ENCODE measurements at regions not wholly inside any gene's neighbourhood (a gene's known extent, or its start where the extent isn't known, plus 50 kb on each side); places are given as distances from the start of the nearest gene placed in this dataset.

- H3K36me3 ChIP-seq (ENCODE audit: control insufficient read depth, insufficient read depth, low read length), result no peaks in the 10 kb centered on the region
- H3K9me3 ChIP-seq (ENCODE audit: control insufficient read depth, insufficient read depth, low read depth, low read length), result no peaks in the 10 kb centered on the region
- H3K4me2 ChIP-seq (ENCODE audit: extremely low read depth, insufficient read depth, low read length), result no peak overlapping the region
- no peaks in the 10 kb centered on the region for H3K79me2 ChIP-seq (ENCODE audit: control insufficient read depth, insufficient read depth, low read length)
- no peaks in the 10 kb centered on the region for H4K20me1 ChIP-seq (ENCODE audit: control insufficient read depth, extremely low read depth, insufficient read depth, low read length)
- TF ChIP-seq CTCF (conservative IDR thresholded peaks at IDR 0.05 in 1 of 2, IDR thresholded peaks at IDR 0.05 in 1 of 2; ENCODE audit: low read depth in 1 of 2, low read length in 2 of 2) (no peak), EZH2 (IDR thresholded peaks at IDR 0.05; ENCODE audit: low read length, missing control alignments) (no peak)
- no peak overlapping the region for H3K9ac ChIP-seq (ENCODE audit: insufficient read depth, low read length)
- no peak overlapping the region for H3K27ac ChIP-seq (ENCODE audit: insufficient read depth, low read length)
- no peak overlapping the region for H2AFZ ChIP-seq (ENCODE audit: low read length)
- H3K27me3 ChIP-seq (ENCODE audit: control insufficient read depth, insufficient read depth, low read length), result no peaks in the 10 kb centered on the region
- H3K4me3 ChIP-seq (replicated peaks in 1 of 4; ENCODE audit: control extremely low read depth in 1 of 4, insufficient read depth in 1 of 4, low read depth in 3 of 4, low read length in 4 of 4), result no peak overlapping the region
- DNase-seq (ENCODE audit: low read depth in 2 of 2), result no peak
- peaks cover 6% of the 10 kb centered on the region for H3K4me1 ChIP-seq (ENCODE audit: control insufficient read depth, extremely low read depth, insufficient read depth, low read length)
Observed at GRCh38 chr7:41786404-41786803, 83.5 kb upstream of the INHBA start.

- H3K4me1 ChIP-seq (ENCODE audit: control insufficient read depth, extremely low read depth, insufficient read depth, low read length), result peaks cover 6% of the 10 kb centered on the region
- no peaks in the 10 kb centered on the region for H3K79me2 ChIP-seq (ENCODE audit: control insufficient read depth, insufficient read depth, low read length)
- no peak overlapping the region for H3K9ac ChIP-seq (ENCODE audit: insufficient read depth, low read length)
- H3K4me2 ChIP-seq (ENCODE audit: extremely low read depth, insufficient read depth, low read length), result no peak overlapping the region
- no peak overlapping the region for H3K4me3 ChIP-seq (replicated peaks in 1 of 4; ENCODE audit: control extremely low read depth in 1 of 4, insufficient read depth in 1 of 4, low read depth in 3 of 4, low read length in 4 of 4)
- H3K27me3 ChIP-seq (ENCODE audit: control insufficient read depth, insufficient read depth, low read length), result no peaks in the 10 kb centered on the region
- no peaks in the 10 kb centered on the region for H3K9me3 ChIP-seq (ENCODE audit: control insufficient read depth, insufficient read depth, low read depth, low read length)
- no peak overlapping the region for H3K27ac ChIP-seq (ENCODE audit: insufficient read depth, low read length)
- no peak overlapping the region for H2AFZ ChIP-seq (ENCODE audit: low read length)
- H3K36me3 ChIP-seq (ENCODE audit: control insufficient read depth, insufficient read depth, low read length), result no peaks in the 10 kb centered on the region
- no peak for DNase-seq (ENCODE audit: low read depth in 2 of 2)
- TF ChIP-seq EZH2 (IDR thresholded peaks at IDR 0.05; ENCODE audit: low read length, missing control alignments) (no peak), CTCF (conservative IDR thresholded peaks at IDR 0.05 in 1 of 2, IDR thresholded peaks at IDR 0.05 in 1 of 2; ENCODE audit: low read depth in 1 of 2, low read length in 2 of 2) (no peak)
- no peaks in the 10 kb centered on the region for H4K20me1 ChIP-seq (ENCODE audit: control insufficient read depth, extremely low read depth, insufficient read depth, low read length)
Observed at GRCh38 chr7:41785840-41786239, 83.0 kb upstream of the INHBA start.

GRCh38 chr7:41785265-41785664 lies 82.4 kb upstream of the INHBA start:
- Histone ChIP-seq H3K27me3 (ENCODE audit: control insufficient read depth, insufficient read depth, low read length) (no peaks in the 10 kb centered on the region), H3K4me3 (replicated peaks in 1 of 4; ENCODE audit: control extremely low read depth in 1 of 4, insufficient read depth in 1 of 4, low read depth in 3 of 4, low read length in 4 of 4) (no peak overlapping the region), H2AFZ (ENCODE audit: low read length) (no peak overlapping the region), H4K20me1 (ENCODE audit: control insufficient read depth, extremely low read depth, insufficient read depth, low read length) (no peaks in the 10 kb centered on the region), H3K9me3 (ENCODE audit: control insufficient read depth, insufficient read depth, low read depth, low read length) (no peaks in the 10 kb centered on the region), H3K79me2 (ENCODE audit: control insufficient read depth, insufficient read depth, low read length) (no peaks in the 10 kb centered on the region), H3K4me2 (ENCODE audit: extremely low read depth, insufficient read depth, low read length) (no peak overlapping the region), H3K4me1 (ENCODE audit: control insufficient read depth, extremely low read depth, insufficient read depth, low read length) (peaks cover 6% of the 10 kb centered on the region), H3K27ac (ENCODE audit: insufficient read depth, low read length) (no peak overlapping the region), H3K9ac (ENCODE audit: insufficient read depth, low read length) (no peak overlapping the region), H3K36me3 (ENCODE audit: control insufficient read depth, insufficient read depth, low read length) (no peaks in the 10 kb centered on the region)
- DNase-seq (ENCODE audit: low read depth in 2 of 2), result no peak
- TF ChIP-seq EZH2 (IDR thresholded peaks at IDR 0.05; ENCODE audit: low read length, missing control alignments) (no peak), CTCF (conservative IDR thresholded peaks at IDR 0.05 in 1 of 2, IDR thresholded peaks at IDR 0.05 in 1 of 2; ENCODE audit: low read depth in 1 of 2, low read length in 2 of 2) (no peak)

Measured in fibroblast of lung (primary cell).